ENCODE measurements at regions not wholly inside any gene's neighbourhood (a gene's known extent, or its start where the extent isn't known, plus 50 kb on each side); places are given as distances from the start of the nearest gene placed in this dataset.

DNA sequence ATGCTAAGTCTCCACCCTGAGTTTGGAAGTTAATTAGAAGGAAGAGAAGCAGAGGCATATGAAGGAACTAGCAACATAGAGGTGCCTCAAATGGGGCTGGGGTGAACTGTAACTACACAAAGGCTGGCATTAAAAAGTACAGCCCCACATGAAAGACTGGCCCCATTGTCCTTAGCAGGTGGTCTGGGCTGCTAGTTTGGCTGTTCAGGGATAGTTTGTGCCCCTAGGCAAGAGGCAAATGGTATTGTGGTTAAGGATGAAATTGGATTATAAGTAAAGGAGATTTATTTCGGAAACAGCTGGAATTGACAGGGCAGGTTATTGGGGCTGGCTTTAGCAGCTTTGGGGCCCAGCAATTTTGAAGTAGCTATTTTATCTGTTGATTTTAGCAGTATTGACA is 365.7 kb upstream of the TNP1 start:
- ChIA-PET POLR2A (no interaction called here), CTCF (ENCODE audit: unreplicated experiment) (no interaction called here)
- TF ChIP-seq EZH2phosphoT487 (IDR thresholded peaks at IDR 0.05; ENCODE audit: borderline replicate concordance, low read depth, low read length), result no peak
- TF ChIP-seq, protein P1, sequence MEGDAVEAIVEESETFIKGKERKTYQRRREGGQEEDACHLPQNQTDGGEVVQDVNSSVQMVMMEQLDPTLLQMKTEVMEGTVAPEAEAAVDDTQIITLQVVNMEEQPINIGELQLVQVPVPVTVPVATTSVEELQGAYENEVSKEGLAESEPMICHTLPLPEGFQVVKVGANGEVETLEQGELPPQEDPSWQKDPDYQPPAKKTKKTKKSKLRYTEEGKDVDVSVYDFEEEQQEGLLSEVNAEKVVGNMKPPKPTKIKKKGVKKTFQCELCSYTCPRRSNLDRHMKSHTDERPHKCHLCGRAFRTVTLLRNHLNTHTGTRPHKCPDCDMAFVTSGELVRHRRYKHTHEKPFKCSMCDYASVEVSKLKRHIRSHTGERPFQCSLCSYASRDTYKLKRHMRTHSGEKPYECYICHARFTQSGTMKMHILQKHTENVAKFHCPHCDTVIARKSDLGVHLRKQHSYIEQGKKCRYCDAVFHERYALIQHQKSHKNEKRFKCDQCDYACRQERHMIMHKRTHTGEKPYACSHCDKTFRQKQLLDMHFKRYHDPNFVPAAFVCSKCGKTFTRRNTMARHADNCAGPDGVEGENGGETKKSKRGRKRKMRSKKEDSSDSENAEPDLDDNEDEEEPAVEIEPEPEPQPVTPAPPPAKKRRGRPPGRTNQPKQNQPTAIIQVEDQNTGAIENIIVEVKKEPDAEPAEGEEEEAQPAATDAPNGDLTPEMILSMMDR (conservative IDR thresholded peaks at IDR 0.05; ENCODE audit: low read length), result no peak
- Histone ChIP-seq H3K4me2 (ENCODE audit: low read length) (no peak overlapping the region), H3K4me3 (ENCODE audit: low read depth, low read length, poor library complexity, severe bottlenecking) (no peak overlapping the region), H3K9me2 (ENCODE audit: insufficient read depth, low read length) (no peaks in the 10 kb centered on the region), H3K36me3 (ENCODE audit: insufficient read depth, low read length) (no peaks in the 10 kb centered on the region), H3K79me2 (ENCODE audit: insufficient read depth, low read depth, low read length) (no peaks in the 10 kb centered on the region), H4K20me1 (ENCODE audit: insufficient read depth, low read length) (0 out of 2 replicates have a peak, but pooled peaks cover 4% of the 10 kb centered on the region), H3K9me3 (ENCODE audit: low read length) (no peaks in the 10 kb centered on the region), H3K27ac (ENCODE audit: low read depth, low read length, poor library complexity, severe bottlenecking) (no peak overlapping the region), H3K4me1 (ENCODE audit: insufficient read depth, low read length, poor library complexity, severe bottlenecking) (peaks cover 17% of the 10 kb centered on the region), H2AFZ (ENCODE audit: low read length) (no peak overlapping the region)
- BruUV-seq (replicated peaks), result no TSS peak
- intact Hi-C loops (cut with micrococcal nuclease; ENCODE audit: unreplicated experiment), result no loop called here
- no peak for DNase-seq (ENCODE audit: low spot score)

DNA sequence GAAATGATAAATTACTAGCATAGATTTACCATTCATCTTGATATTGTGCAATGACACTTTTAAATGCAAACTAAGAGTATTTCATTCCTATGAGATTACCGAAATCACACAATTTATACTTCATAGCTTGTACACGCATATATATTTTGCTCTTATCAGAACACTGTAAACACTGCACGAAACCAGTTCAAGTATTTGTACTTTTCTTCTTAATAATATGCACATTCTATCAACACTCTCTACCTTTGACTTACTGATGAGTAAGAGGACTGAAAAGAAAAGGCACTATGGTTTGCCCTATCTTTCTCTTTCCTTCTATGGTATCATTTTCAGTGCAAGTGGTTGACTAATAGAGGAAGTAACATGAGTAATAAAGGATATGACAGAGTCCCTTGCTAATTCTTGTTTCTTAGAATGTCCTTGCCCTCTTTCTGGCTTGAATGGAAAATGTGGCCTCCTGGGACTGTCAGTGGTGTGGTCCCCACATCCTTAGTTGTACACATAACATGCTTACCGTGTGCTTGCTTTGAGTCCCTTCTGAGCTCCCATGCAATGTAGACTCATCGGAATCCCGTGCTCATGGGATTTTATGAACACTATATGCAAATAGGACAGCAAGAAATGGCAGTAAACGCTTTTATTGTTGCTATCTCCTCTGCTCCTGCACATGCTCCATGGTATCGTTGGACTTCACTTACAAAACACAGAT is 363.5 kb upstream of the TNP1 start:
- intact Hi-C loops (cut with micrococcal nuclease; ENCODE audit: unreplicated experiment), result no loop called here
- no peak overlapping the region for H3K4me3 ChIP-seq (ENCODE audit: low read depth, low read length, poor library complexity, severe bottlenecking)
- H3K79me2 ChIP-seq (ENCODE audit: insufficient read depth, low read depth, low read length), result no peaks in the 10 kb centered on the region
- BruUV-seq (replicated peaks), result no TSS peak
- no peak overlapping the region for H3K27ac ChIP-seq (ENCODE audit: low read depth, low read length, poor library complexity, severe bottlenecking)
- H3K4me1 ChIP-seq (ENCODE audit: insufficient read depth, low read length, poor library complexity, severe bottlenecking), result peaks cover 17% of the 10 kb centered on the region
- ChIA-PET POLR2A (interaction anchor here (0.7 kb wide), 1 partner anchor 395 kb away, joined by 3 read pairs; no protein-coding TSS in a partner anchor), CTCF (ENCODE audit: unreplicated experiment) (no interaction called here)
- DNase-seq (ENCODE audit: low spot score), result peak; percentile 25
- H2AFZ ChIP-seq (ENCODE audit: low read length), result no peak overlapping the region
- TF ChIP-seq EZH2phosphoT487 (IDR thresholded peaks at IDR 0.05; ENCODE audit: borderline replicate concordance, low read depth, low read length), result no peak
- TF ChIP-seq, protein P1 (conservative IDR thresholded peaks at IDR 0.05; ENCODE audit: low read length), result no peak
- H4K20me1 ChIP-seq (ENCODE audit: insufficient read depth, low read length), result 0 out of 2 replicates have a peak, but pooled peaks cover 4% of the 10 kb centered on the region
- no peaks in the 10 kb centered on the region for H3K9me2 ChIP-seq (ENCODE audit: insufficient read depth, low read length)
- H3K36me3 ChIP-seq (ENCODE audit: insufficient read depth, low read length), result no peaks in the 10 kb centered on the region
- H3K9me3 ChIP-seq (ENCODE audit: low read length), result no peaks in the 10 kb centered on the region
- peak overlapping the region; percentile 35 for H3K4me2 ChIP-seq (ENCODE audit: low read length)

DNA sequence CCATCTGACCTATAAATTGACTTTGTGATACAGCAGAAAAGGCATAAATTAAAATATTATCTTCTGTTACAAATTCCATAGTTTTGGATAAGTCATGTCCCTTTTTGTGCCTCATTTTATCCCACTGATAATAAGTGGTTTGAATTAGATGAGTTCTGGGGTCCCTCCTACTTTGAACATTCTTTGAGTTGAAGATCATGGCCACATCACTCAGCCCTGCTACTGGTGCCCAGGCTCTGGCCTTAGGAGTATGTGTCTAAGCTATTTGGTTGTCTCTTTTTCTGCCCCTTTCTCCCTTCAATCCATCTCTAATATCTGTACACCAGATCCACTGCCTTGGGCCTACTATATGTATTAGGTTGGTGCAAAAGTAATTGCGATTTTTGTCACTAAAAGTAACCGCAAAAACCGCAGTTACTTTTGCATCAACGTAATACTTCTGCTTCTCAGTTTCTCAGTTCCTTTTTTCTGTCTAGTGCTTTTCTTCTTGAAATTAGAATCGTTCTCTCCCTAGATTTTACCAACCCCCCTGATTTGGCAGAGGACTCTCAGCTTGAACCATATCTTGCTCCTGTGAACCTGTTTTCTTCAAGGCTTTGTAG is 362.5 kb upstream of the TNP1 start:
- 0 out of 2 replicates have a peak, but pooled peaks cover 4% of the 10 kb centered on the region for H4K20me1 ChIP-seq (ENCODE audit: insufficient read depth, low read length)
- H3K36me3 ChIP-seq (ENCODE audit: insufficient read depth, low read length), result no peaks in the 10 kb centered on the region
- intact Hi-C loops (cut with micrococcal nuclease; ENCODE audit: unreplicated experiment), result no loop called here
- CTCF ChIA-PET (ENCODE audit: unreplicated experiment), result no interaction called here
- no peak for TF ChIP-seq EZH2phosphoT487 (IDR thresholded peaks at IDR 0.05; ENCODE audit: borderline replicate concordance, low read depth, low read length)
- POLR2A ChIA-PET, result no interaction called here
- peak; percentile 86 for DNase-seq (ENCODE audit: low spot score)
- no peak overlapping the region for H2AFZ ChIP-seq (ENCODE audit: low read length)
- H3K79me2 ChIP-seq (ENCODE audit: insufficient read depth, low read depth, low read length), result no peaks in the 10 kb centered on the region
- peaks cover 17% of the 10 kb centered on the region for H3K4me1 ChIP-seq (ENCODE audit: insufficient read depth, low read length, poor library complexity, severe bottlenecking)
- H3K4me3 ChIP-seq (ENCODE audit: low read depth, low read length, poor library complexity, severe bottlenecking), result no peak overlapping the region
- H3K27ac ChIP-seq (ENCODE audit: low read depth, low read length, poor library complexity, severe bottlenecking), result no peak overlapping the region
- no peaks in the 10 kb centered on the region for H3K9me2 ChIP-seq (ENCODE audit: insufficient read depth, low read length)
- no peaks in the 10 kb centered on the region for H3K9me3 ChIP-seq (ENCODE audit: low read length)
- peak overlapping the region; percentile 35; the same call in 1 of the 2 replicates for H3K4me2 ChIP-seq (ENCODE audit: low read length)
- BruUV-seq (replicated peaks), result no TSS peak
